HG02623 (cell line): ENCODE measurements at regions not wholly inside any gene's neighbourhood (a gene's known extent, or its start where the extent isn't known, plus 50 kb on each side); places are given as distances from the start of the nearest gene placed in this dataset.
A peak's percentile ranks its signal among the peaks of the same experiment; 100 is the strongest.

Experiments
- ATAC-seq: cut with Tn5 transposase; IDR thresholded peaks from one replicate; pipeline ENCODE4 v1.9.1; 2021; ENCODE audit warnings: moderate library complexity; ENCODE audit not compliant: unreplicated experiment

- ATAC-seq = no peak
Measured at GRCh38 chr3:72133329-72134011, 348.5 kb upstream of the PROK2 start.

DNA sequence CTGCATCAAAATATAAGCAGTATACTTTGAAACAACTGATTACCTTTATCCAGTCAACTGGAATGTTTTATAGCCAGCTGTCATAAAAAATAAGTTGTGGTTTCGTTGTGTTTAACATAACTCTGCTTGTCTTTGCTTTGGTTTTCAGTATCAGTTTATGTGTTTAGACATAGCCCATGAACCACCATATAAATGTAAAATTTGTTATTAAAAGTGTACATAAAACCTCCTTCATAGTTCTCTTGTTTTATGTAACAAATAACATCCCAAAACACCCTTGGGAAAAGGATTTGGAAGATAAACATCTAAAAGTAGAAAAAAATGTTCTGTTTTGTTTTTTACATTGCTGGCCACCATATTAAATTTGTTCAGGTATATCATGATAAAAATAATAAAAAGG lies 347.0 kb upstream of the PROK2 start:
- no peak for ATAC-seq

DNA sequence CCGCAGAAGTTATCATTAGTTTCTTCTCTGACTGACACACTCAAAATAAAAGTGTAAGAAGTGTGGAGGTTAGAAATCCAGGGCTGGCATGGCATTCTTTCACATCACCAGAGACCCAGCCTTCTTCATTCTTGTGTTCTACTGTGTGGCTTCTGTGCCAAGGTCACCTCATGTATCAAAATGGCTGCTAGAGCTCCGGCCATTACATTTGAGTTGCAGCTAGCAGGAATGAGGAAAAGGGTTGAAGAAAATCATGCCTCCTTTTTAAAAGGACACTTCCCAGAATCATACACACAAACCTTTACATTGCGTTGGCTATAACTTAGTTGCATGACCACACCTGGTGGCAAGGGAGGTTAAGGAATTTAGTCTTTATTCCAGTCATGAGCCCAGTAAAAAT lies 345.6 kb upstream of the PROK2 start:
- ATAC-seq = no peak

DNA sequence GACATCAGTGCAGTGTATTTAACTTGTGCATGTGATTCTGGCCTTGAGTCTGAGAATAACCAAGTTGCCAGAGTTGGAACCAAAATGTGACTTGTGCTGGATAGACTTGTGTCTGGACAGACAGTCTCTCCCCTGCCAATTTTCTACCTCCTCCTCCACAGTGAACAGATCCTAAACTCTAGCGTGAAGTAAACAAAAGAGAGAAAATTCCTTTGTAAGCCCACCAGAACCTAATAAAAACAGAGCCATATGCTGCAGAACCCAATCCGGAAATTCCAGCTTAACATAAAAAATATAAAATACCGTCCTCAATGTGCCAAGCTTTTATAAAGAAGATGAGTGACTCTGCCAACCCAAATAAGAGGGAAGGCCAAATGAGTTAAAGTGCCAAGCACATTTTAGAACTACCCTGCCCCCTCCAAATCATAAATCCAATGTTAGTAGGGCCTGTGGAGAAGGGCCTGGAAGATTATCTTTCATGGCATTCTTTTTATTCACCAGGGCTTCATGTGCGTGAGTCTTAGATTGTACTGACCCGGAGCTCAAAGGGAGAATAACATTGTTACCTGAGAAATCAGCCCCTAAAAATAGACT lies 344.6 kb upstream of the PROK2 start:
- ATAC-seq = no peak

DNA sequence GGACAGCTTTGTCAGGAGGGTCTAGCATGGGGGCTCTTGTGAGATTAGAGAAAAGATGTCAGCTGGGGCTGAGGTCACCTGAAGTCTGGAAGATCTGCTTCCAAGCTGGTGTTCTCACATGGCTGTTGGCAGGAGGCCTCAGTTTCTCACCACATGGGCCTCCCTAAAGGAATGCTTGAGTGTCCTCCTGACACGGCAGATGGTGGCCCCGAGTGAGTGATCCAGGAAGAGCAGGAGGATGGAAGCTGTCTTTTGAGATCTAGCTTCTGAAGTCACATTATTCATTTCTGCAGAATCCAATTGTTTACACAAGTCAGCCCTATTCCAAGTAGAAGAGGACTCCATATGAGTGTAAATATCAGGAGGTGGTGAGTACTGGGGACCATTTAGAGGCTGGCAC lies 344.0 kb upstream of the PROK2 start:
- no peak for ATAC-seq

DNA sequence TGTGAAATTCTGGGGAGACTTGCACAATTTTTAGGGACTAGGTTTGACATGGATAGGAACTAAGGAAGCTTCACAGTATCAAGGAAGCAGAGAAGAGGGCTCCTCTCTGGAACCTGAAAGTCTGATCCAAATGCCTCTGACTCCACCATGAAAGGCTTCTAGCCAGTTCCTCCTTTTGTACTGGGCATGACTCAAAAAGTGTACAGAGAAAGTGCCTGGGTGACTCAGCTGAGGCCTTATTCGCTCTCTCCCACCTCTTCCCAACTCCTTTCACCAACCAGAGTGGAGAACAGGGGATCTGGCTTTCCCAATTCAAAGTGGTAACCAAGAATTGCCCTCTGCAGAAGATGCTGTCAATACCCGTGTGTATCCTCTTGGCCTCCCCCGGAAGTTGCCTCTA lies 342.9 kb upstream of the PROK2 start:
- no peak for ATAC-seq

GRCh38 chr3:72127224-72127612 lies 342.3 kb upstream of the PROK2 start:
- ATAC-seq = no peak

GRCh38 chr3:72126441-72127223 lies 341.7 kb upstream of the PROK2 start:
- ATAC-seq = no peak

GRCh38 chr3:72123908-72124441 lies 339.0 kb upstream of the PROK2 start:
- peak; percentile 49 for ATAC-seq

DNA sequence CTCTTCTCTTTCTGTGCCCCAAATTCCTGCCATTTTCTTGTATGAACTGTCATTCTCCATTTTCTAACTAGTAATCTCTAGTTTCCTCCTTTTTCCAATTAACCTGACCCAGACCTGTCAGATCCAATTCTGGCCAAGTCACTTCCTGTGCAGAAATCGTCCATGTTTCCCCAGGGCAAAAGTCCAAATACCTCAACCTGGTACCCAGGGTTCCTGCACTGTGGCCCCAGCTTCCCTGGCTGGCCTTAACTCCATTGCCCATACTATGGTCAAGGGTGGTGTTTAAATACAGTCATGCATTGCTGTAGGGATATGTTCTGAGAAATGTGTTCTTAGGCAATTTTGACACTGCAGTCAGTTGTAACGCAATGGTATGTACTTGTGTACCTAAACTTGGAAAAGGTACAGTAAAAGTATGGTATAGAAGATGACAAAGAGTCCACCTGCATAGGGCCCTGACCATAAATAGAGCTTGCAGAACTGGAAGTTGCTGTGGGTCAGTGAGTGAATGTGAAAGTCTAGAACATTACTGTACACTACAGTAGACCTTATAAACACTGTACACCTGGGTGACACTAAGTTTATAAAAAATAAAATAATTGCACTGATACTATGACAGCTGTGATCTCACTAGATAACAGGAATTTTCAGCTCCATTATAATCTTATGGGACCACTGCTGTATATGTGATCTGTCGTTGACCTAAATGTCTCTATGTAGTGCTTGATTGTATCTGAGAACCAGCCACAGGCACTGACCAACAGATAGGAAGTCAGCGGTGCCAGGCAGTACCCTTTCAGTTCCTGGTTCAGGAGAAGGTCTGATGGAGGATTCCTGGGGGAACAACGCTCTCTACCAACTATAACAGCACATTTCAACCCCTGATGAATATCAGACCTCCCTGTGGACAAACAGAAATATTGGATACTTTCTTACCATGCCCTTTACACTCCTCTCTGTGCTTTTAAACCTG lies 336.1 kb upstream of the PROK2 start:
- ATAC-seq = peak; percentile 76

DNA sequence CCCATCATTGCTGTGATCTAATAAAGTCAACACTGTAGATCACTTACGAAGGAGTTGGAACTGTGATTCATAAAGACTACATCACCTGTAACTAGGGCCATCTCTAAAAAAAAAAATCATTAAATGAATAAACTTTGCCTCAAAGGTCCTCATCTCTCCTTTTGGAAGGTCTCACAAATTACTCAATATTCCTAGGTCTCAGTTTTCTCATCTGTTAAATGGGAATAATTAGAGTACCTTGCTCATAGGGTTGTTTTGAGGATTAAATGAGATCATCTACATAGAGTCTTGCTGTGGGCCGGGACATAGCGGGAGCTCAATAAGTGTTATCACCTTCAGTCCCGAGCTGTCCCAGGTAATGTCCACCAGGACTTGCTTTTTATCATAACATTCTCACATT lies 335.1 kb upstream of the PROK2 start:
- no peak for ATAC-seq

DNA sequence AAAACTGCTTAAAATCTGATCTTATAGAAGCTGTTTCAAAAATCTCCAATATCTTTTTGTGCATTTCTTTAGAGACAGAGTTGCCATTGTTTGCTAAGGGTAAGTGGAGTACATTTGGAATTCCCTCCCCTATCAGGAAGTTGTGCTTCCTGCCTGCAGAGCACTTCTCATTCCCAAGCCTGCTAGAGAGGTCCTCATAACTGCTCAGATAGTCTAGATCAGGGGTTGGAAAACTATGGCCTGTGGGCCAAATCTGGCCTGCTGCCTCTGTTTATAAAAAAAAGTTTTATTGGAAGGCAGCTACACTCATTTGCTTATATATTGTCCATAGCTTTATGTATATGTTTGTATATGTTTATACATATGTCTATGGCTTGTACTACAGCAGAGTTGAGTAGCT lies 333.7 kb upstream of the PROK2 start:
- no peak for ATAC-seq

- no peak for ATAC-seq
Measured at GRCh38 chr3:72116226-72116625, 331.3 kb upstream of the PROK2 start.

- no peak for ATAC-seq
Measured at GRCh38 chr3:72115307-72115706, 330.4 kb upstream of the PROK2 start.

GRCh38 chr3:72114773-72115172 lies 329.8 kb upstream of the PROK2 start:
- ATAC-seq = no peak

DNA sequence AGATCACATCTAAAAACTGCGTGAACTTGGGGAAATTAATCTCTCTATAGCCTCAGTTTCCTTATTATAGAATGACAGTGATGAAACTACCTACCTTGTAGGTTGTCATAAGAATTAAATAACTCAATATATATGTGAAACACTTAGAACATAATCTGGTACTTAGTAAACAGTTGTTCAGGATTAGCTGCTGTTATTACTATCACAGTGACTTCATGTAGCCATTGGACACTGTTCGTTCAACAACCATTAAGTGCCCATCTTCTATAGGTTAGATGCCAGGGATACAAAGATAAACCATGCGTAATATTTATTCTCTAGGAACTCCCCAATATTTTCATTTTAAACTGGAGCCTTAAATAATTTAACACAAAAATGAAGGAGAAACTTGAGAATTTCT lies 329.0 kb upstream of the PROK2 start:
- ATAC-seq = no peak

GRCh38 chr3:72113564-72113963 lies 328.6 kb upstream of the PROK2 start:
- ATAC-seq = no peak

DNA sequence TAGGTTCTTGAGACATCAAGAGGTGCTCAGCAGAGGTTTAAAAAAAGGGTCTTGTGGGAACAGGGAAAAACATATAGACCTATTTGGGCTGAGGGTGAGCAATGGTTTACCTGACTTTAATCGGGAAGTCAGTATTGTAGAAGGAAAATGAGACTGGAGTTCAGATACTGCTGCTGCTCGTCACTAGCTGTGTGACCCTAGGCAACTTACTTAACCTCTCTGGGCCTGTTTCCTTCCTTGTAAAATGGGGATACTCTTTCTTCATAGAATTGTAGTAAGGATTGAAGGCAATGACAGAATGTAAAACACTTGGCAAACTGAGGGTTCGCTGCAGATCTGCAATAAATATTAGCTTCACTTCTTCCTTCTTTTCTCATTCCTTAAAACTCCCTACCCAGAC lies 327.5 kb upstream of the PROK2 start:
- no peak for ATAC-seq

DNA sequence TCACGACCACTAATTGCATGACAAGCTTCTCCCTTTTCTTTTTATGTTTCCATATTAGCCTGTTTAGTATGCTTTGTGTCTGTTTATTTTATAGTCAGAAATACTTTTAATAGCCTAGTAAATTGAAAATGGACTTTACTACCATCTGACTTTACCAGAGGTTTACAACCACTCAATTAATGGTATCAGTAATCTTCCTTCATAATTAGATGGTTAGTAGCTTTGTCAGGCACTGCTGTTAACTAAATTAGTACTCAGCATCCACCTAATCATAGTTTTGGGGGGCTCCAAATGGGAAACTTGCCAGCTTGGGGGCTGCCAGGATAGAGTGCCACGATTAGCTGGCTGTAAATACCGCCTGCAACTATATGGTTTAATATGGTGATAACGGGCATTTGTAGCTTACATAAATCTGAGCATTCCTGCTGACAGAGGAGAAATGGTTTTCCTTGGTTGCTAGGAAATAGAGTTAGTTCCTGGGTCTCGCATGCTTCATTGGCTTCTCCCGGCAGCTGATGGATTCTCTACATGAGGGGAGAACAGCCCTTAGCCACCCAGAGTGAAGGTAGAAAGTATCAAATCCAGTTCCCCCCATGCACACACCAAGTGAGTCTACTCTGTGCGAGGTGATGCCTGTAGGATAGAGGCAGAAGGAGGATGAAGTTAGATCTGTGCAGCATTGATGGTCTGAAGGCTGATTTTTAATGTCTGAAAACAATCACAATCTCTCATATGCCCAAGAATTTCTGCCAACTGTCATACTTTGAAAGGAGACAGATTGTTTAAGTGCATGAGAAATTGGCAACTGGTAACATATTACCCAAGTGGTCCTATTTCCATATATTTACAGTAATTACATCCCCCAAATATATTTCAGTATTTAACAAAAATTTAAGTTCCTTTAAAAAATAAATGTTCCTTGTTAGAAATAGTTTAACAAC lies 326.6 kb upstream of the PROK2 start:
- ATAC-seq = no peak
